ENCODE measurements at regions not wholly inside any gene's neighbourhood (a gene's known extent, or its start where the extent isn't known, plus 50 kb on each side); places are given as distances from the start of the nearest gene placed in this dataset.

DNA sequence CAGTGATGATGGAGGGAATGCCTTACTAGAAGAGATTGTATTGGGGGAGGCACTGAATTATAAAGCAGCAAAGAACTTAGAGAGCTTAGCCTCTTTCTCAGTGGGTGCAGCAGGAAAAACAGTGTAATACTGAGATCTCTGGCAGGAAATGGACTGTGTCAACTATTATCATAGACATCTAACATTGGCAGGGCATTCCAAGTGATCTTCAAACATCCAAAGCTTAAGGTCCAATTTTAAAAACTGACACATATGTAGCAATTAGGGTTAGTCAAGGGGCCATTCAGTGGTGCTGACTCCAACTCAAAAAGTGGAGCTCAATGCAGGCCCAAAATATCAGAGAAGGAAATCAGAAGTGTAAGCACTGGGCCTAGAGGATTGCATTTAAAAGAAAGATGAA is 106.6 kb upstream of the DDX18 start:
- POLR2A ChIA-PET: no interaction called here
- intact Hi-C loops (cut with micrococcal nuclease; ENCODE audit: unreplicated experiment): no loop called here
- BruUV-seq (replicated peaks): no TSS peak

DNA sequence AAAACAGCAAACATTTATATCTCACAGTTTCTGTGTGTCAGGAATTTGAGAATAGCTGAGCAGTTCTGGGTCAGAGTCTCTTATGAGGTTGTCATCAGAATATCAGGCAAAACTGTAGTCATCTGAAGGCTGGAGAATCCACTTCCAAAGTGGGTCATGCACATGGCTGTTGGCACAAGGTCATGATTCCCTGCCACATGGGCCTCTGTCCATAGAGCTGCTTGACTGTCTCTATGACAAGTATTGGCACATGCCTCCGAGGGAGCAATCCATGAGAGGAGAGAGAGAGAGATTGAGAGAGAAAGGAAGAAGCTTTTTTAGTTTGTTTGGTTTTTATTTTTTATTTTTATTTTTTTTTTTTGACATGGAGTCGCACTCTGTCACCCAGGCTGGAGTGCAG is 101.8 kb upstream of the DDX18 start:
- no peak for DNase-seq (ENCODE audit: low spot score)

More for the DNA sequence above, 106.6 kb upstream of the DDX18 start:
- no peak overlapping the region for H3K4me3 ChIP-seq (ENCODE audit: low read depth, low read length, poor library complexity, severe bottlenecking)
- no peak overlapping the region for H3K4me2 ChIP-seq (ENCODE audit: low read length)
- no peaks in the 10 kb centered on the region for H3K9me2 ChIP-seq (ENCODE audit: insufficient read depth, low read length)
- H3K9me3 ChIP-seq (ENCODE audit: low read length): no peaks in the 10 kb centered on the region
- no peaks in the 10 kb centered on the region for H3K4me1 ChIP-seq (ENCODE audit: insufficient read depth, low read length, poor library complexity, severe bottlenecking)
- H3K36me3 ChIP-seq (ENCODE audit: insufficient read depth, low read length): no peaks in the 10 kb centered on the region
- no peak for TF ChIP-seq EZH2phosphoT487 (IDR thresholded peaks at IDR 0.05; ENCODE audit: borderline replicate concordance, low read depth, low read length)
- TF ChIP-seq, protein P1, sequence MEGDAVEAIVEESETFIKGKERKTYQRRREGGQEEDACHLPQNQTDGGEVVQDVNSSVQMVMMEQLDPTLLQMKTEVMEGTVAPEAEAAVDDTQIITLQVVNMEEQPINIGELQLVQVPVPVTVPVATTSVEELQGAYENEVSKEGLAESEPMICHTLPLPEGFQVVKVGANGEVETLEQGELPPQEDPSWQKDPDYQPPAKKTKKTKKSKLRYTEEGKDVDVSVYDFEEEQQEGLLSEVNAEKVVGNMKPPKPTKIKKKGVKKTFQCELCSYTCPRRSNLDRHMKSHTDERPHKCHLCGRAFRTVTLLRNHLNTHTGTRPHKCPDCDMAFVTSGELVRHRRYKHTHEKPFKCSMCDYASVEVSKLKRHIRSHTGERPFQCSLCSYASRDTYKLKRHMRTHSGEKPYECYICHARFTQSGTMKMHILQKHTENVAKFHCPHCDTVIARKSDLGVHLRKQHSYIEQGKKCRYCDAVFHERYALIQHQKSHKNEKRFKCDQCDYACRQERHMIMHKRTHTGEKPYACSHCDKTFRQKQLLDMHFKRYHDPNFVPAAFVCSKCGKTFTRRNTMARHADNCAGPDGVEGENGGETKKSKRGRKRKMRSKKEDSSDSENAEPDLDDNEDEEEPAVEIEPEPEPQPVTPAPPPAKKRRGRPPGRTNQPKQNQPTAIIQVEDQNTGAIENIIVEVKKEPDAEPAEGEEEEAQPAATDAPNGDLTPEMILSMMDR (conservative IDR thresholded peaks at IDR 0.05; ENCODE audit: low read length): no peak
- H4K20me1 ChIP-seq (ENCODE audit: insufficient read depth, low read length): no peaks in the 10 kb centered on the region
- H3K79me2 ChIP-seq (ENCODE audit: insufficient read depth, low read depth, low read length): no peaks in the 10 kb centered on the region
- H2AFZ ChIP-seq (ENCODE audit: low read length): no peak overlapping the region
- no peak overlapping the region for H3K27ac ChIP-seq (ENCODE audit: low read depth, low read length, poor library complexity, severe bottlenecking)
- DNase-seq (ENCODE audit: low spot score): no peak
- CTCF ChIA-PET (ENCODE audit: unreplicated experiment): no interaction called here

DNA sequence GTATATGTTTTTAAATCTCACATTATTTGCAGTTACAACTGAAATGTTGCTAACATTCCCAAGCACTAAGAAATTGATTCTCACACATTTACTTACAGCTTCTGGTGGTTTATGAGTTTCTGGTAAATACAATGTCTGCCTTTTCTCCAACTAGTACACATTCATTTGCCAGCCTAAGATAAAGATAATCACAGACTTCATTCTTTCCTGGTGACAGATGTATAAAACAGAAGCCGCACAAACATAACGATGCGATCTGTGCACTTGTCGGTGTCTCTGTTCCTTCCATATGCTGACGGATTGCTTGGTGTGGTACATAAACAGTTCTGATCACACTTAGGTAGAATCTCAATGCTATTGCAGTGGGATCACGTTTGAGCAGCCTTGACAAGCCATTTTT is 100.4 kb upstream of the DDX18 start:
- TF ChIP-seq, protein P1 (conservative IDR thresholded peaks at IDR 0.05; ENCODE audit: low read length): no peak
- TF ChIP-seq EZH2phosphoT487 (IDR thresholded peaks at IDR 0.05; ENCODE audit: borderline replicate concordance, low read depth, low read length): no peak
- H3K4me2 ChIP-seq (ENCODE audit: low read length): no peak overlapping the region
- no peak overlapping the region for H3K4me3 ChIP-seq (ENCODE audit: low read depth, low read length, poor library complexity, severe bottlenecking)
- no peaks in the 10 kb centered on the region for H3K79me2 ChIP-seq (ENCODE audit: insufficient read depth, low read depth, low read length)
- no peaks in the 10 kb centered on the region for H3K36me3 ChIP-seq (ENCODE audit: insufficient read depth, low read length)
- CTCF ChIA-PET (ENCODE audit: unreplicated experiment): no interaction called here
- intact Hi-C loops (cut with micrococcal nuclease; ENCODE audit: unreplicated experiment): no loop called here
- no peaks in the 10 kb centered on the region for H4K20me1 ChIP-seq (ENCODE audit: insufficient read depth, low read length)
- DNase-seq (ENCODE audit: low spot score): no peak
- H3K9me2 ChIP-seq (ENCODE audit: insufficient read depth, low read length): no peaks in the 10 kb centered on the region; the same call in 1 of the 2 replicates
- POLR2A ChIA-PET: interaction anchor here (0.7 to 1.5 kb wide), 2 partner anchors 9 to 1236 kb away, joined by 3 to 5 read pairs; no protein-coding TSS in a partner anchor
- H3K27ac ChIP-seq (ENCODE audit: low read depth, low read length, poor library complexity, severe bottlenecking): no peak overlapping the region
- BruUV-seq (replicated peaks): no TSS peak
- H3K9me3 ChIP-seq (ENCODE audit: low read length): no peaks in the 10 kb centered on the region
- no peak overlapping the region for H2AFZ ChIP-seq (ENCODE audit: low read length)
- no peaks in the 10 kb centered on the region for H3K4me1 ChIP-seq (ENCODE audit: insufficient read depth, low read length, poor library complexity, severe bottlenecking)

More for the DNA sequence above, 101.8 kb upstream of the DDX18 start:
- Histone ChIP-seq H3K9me3 (ENCODE audit: low read length) (no peaks in the 10 kb centered on the region), H3K9me2 (ENCODE audit: insufficient read depth, low read length) (no peaks in the 10 kb centered on the region; the same call in 1 of the 2 replicates), H4K20me1 (ENCODE audit: insufficient read depth, low read length) (no peaks in the 10 kb centered on the region), H3K79me2 (ENCODE audit: insufficient read depth, low read depth, low read length) (no peaks in the 10 kb centered on the region), H3K4me2 (ENCODE audit: low read length) (no peak overlapping the region), H3K4me3 (ENCODE audit: low read depth, low read length, poor library complexity, severe bottlenecking) (no peak overlapping the region), H3K4me1 (ENCODE audit: insufficient read depth, low read length, poor library complexity, severe bottlenecking) (no peaks in the 10 kb centered on the region), H2AFZ (ENCODE audit: low read length) (no peak overlapping the region), H3K36me3 (ENCODE audit: insufficient read depth, low read length) (no peaks in the 10 kb centered on the region), H3K27ac (ENCODE audit: low read depth, low read length, poor library complexity, severe bottlenecking) (no peak overlapping the region)
- POLR2A ChIA-PET: interaction anchor here (0.9 kb wide), 1 partner anchor 43 kb away, joined by 3 read pairs; no protein-coding TSS in a partner anchor
- TF ChIP-seq EZH2phosphoT487 (IDR thresholded peaks at IDR 0.05; ENCODE audit: borderline replicate concordance, low read depth, low read length): no peak
- TF ChIP-seq, protein P1 (conservative IDR thresholded peaks at IDR 0.05; ENCODE audit: low read length): no peak
- intact Hi-C loops (cut with micrococcal nuclease; ENCODE audit: unreplicated experiment): no loop called here
- CTCF ChIA-PET (ENCODE audit: unreplicated experiment): no interaction called here
- BruUV-seq (replicated peaks): no TSS peak
